CD4-positive, alpha-beta T cell treated with Interleukin-21 for 1 hour (primary cell): ENCODE measurements at regions not wholly inside any gene's neighbourhood (a gene's known extent, or its start where the extent isn't known, plus 50 kb on each side); places are given as distances from the start of the nearest gene placed in this dataset.
"Not testable (repeated sequence)": the region's sequence is repeated elsewhere in the genome, so short reads cannot be mapped to it uniquely, and the experiment has no call there.

Source experiments
- DNase-seq: peaks from one replicate; pipeline ENCODE4 v3.0.0-alpha.2; 2020

DNA sequence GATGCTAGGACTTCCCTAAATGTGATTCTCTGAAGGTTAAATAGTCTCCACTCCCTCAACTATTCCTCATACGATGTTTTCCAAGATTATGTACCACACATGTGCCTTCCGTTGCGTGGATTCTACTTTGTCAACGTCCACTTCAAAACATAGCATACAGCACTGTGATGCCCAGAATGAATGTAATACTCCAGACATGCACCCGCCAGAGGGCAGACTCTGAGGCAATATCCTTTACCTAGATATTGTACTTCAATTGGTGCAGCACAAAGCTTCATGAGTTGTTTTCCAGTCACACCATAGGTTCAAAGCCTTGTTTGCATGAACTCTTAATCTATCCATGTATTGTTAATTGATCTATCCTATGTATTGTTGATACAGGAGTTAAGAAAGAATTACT, 201.0 kb upstream of the NABP1 start:
- DNase-seq: no peak

DNA sequence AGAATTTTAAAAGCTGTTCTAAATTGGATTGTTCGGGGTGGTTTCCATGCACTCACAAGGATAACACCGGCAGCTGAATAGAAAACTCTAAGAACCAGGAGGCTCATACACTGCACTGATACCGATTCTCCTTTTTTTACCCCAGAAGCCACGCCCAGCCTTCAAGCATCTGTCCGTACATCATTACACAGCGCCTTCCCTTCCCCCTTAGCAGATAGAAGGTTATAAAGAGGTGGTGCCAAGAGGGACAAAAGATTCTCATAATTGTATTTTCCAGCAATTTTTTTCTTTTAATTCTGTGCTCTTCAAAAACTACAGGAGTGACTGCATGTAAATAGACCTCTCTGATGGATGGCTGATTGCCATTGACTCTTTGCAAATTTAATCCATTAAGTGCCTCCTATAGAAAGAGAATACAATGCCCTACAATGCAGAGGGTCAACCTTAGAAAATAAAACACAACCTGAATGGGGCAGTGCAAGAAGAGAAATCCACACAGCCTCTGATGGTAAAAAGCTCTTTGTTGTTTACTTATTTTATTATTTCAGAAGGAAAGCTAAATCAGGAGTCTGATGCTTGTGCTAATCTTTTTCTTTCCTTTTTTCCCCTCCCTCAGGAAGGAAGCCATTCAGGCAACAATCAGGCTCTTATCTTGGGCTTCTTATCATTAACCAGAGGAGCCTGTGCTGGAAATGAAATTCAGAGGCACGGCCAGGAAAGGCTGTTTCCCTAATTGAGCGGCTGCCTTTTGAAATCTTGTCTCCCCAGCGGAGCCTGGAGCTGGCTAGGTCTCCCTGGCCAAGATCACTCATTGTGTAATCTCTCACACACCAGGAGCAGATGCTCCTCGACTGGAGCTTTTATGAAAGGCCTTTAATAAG, 198.9 kb upstream of the NABP1 start:
- DNase-seq: no peak

DNA sequence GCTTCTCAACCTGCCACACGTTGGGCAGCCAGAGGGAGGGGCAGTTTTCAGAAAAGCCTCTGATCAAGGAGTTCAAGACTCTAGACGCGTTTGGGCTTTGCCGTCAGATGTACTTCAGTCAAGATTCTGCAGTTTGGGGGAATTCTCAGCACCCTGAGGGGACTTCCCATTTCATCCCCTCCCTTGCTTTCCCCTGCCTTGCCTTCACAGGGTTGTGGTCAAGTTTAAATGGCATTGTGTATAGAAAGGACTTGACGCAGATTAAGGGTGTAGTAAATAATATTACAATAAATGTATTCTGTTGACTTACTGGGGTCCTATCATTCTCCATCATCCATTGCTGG, 198.3 kb upstream of the NABP1 start:
- DNase-seq: no peak

DNA sequence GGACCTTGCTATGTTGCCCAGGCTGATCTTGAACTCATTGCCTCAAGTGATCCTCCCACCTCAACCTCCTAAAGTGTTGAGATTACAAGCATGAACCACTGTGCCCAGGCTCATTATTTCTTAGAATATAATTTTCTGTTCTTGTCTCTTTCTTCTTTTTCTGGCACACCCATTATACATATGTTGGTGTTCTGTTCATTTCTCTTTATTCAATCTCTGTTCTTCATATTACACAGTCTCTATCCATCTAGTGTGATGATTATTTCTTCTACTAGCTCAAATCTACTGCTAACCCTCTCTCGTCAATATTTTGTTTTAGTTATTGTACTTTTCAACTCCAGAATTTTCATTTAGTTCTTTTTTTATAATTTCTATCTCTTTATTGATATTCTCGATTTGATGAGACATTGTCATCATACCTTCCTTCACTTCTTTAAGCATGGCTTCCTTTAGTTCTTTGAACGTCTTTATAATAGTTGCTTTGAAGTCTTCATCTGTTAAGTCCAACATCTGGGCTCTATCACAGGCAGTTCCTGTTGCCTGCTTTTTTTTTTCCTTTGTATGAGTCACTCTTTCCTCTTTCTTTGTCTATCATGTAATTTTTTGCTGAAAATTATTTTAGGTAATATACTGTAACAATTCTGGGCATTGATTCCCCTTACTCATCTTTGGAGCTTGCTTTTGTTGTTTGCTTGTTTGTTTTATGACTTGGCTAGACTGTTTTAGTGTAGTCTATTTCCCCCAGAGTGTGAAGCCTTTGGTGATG, 196.4 kb upstream of the NABP1 start:
- no peak for DNase-seq

DNA sequence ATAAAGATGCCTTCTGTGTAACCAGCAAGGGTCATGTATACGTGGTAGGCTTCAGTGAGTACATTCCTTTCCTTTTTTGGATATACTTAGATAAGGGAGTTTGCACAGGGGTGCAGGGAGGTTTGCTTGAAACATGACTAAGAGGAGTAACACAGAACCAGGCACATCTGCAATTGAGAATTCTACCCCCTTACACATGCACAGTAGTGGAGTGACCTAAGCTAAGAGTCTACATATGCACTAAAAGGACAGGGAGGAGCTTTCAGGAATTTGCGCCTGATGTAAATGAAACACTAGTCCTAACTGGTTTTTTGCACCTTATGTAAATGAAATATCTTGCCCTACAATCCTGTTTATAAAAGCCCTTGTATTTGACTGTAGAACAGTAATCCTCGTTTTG, 194.8 kb upstream of the NABP1 start:
- no peak for DNase-seq

DNA sequence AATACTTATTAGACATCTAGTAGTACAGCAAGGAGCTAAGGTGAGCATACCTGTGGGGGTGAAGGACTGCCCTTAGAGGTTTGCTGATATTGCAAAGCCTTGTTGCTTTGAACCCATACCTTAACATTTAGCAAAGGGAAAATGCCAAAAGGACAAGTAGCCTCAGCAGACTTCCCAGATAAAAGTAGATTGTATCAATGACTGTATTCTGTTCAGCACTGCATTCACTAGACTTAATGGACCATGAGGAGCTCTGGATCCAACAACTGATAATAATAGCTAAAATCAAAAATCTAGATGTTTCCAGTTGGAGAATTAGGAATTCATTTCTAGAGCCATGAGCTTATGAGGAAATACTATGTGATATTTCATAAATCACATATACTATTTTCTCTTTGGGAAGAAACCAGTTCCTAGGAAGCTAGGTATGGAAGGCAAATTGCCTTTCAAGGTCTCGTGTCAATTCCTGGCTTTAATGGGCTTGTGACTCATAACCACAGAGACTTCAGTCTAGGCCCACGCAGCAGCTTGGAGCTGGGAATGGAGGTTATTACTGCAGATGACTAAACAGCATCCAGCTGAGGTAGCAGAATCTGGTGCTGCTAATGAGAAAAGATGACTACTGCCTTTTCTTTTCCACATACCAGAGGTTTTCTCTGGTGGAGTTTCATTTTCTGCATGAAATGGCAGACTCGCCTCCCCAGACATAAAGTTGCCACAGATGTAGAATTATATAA, 191.2 kb upstream of the NABP1 start:
- no peak for DNase-seq

DNA sequence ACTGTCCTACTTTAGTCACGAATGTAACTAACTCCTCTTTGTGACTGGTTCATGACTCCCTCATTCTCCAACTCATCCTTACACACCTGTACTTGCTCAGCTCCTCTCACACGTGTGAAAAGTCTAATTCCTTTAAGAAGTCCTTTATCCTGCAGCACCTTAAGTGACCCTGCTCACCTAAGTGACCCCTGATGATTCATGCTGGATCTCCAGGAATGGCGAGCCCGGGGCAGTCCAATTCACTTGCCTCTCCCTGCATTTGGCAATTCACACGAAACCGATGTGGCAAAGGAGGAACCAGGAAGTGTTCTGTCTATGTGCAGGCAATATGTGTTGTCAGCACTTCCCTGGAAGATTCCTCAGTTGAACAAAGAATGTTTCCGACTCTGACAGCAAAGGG, 189.8 kb upstream of the NABP1 start:
- DNase-seq: no peak

DNA sequence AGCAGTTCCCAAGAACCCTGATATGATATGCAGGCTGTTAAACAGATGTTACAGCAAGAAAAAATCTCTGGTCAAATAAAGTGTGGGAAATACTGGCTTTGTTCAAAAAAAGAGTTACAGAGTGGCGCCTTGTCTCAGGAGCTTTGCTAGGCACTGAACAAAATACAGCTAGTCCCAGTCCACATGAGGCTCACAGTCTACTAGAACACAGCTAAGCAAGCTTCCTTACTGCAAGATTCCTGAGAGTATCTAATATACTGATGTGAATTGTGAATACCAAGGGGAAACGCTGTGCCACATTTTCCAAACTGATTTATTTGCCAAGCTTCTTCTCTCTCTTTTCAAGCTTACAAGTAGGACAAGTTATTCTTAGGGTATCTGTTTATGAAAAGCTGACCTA, 188.8 kb upstream of the NABP1 start:
- DNase-seq: no peak

DNA sequence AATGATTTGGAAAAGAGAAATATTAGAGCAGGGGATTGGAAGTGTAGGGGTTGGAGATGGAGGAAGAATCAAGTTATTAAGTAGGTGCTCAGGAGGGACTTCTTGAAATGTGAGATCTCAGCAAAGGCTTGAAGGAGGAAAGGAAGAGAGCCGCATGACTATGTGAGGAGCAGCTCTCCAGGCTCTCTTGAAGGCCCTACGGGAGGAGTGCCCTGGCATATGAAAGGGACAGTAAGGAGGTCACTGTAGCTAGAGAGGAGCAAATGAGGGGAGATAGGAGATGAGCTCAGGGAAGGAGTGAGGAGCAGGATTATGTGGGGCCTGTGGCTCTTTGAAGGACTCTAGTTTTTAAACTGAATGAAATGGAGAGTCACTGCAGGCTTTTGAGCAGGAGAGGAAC, 181.1 kb upstream of the NABP1 start:
- DNase-seq: no peak

DNA sequence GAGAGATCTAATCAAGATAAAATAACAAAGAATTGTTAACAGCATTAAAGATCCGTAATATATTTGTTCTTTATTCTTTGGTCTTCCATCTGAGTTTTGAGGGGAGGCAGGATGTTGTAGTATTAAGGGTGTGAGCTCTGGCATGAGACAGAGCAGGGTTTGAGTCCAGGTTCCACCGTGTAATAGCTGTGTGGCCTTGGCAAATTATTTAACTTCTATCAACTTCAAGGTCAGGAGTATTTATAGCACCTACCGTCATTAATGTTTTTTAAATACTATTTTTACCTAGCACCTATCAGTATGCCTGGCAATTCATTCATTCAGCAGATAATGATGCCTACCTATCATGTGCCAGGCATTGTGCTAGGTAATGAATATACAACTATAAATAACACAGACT, 180.1 kb upstream of the NABP1 start:
- no peak for DNase-seq

DNA sequence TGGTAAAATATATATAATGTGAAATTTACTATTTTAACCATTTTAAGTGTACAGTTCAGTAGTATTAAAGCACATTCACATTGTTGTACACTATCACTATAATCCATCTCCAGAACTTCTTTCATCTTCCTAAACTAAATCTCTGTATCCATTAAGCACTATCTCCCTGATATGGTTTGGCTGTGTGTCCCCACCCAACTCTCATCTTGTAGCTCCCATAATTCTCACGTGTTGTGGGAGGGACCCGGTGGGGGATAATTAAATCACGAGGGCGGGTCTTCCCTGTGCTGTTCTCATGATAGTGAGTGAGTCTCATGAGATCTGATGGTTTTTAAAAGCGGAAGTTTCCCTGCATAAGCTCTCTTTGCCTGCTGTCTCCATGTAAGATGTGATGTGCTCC, 178.9 kb upstream of the NABP1 start:
- no peak for DNase-seq

DNA sequence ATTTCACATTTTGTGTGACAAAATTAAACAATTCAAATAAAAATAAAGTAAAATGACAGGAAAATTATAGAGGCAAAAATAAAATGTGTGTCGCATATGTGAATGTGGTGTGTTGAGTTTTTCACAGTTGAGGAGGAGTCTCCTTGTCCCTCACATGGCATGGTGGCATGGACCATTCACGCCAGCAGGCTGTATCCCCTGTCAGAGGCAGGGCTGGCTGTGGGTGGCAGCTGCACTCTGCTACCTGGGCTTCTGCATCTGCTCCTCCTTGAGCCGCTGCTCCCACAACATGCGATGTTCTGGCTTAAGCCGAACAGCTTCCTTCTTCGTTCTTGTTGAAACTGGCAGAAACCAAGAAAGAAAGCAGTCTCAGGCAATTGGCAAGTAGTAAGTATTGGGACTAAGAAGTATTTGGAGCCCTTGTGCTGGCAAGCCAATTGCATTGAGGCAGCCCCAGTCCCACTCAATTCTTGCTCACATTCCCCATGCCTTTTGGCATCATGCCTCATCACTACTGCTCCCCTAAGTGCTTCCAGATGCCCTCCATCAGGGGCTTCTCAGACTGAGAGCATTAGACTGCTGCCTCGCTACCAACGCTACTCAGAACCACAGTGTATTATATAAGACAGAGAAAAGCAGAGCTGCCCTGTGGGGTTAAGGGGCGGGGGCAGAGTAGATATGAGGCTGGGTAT, 177.9 kb upstream of the NABP1 start:
- DNase-seq: no peak

DNA sequence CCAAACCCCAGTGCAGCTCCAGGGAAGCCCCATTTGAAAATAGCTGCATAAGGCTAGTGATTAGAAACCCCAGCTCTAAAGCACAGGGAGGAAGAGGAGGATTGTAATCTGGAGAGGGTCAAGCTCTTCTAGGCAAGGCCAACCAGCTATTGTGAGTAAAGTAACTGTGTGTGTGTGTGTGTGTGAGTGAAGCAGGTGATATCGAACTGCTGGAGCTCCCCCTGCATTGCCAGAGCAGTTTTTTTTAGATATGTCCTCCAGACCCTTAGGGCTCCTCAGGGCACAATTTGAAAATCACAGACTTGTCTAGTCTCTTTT, 177.4 kb upstream of the NABP1 start:
- DNase-seq: no peak

DNA sequence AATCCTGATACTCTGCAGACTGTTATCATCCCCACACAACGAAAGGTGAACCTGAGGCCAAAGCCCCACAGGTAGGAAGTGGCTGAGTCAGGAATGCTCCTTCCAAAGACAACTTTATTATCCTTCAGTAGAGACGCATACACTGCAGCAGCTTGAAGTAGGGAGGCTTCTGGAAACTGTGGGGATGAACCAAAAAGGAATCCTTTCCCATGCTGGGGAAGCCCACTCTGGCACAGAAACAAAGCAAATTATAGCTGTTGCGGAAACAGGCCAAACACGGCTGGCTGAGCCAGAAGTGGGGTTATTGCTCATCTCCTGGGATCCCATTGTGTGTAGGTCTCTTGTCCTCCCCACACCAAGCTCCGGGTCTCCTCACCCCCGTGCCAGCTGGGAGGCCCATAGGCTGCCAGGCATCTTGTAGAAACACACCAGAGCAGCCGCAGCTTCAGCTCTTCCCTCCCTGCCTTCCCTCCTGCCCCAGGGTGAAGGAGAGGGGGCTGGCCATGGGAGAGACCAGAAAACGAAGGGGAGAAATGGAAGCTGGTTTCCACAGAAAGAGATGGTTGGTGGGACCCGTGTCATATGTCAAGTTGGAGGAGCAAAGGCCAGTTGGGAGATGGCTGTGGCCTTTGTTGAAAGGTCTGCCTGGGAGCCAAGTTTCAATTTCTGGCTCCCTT, 176.9 kb upstream of the NABP1 start:
- no peak for DNase-seq

DNA sequence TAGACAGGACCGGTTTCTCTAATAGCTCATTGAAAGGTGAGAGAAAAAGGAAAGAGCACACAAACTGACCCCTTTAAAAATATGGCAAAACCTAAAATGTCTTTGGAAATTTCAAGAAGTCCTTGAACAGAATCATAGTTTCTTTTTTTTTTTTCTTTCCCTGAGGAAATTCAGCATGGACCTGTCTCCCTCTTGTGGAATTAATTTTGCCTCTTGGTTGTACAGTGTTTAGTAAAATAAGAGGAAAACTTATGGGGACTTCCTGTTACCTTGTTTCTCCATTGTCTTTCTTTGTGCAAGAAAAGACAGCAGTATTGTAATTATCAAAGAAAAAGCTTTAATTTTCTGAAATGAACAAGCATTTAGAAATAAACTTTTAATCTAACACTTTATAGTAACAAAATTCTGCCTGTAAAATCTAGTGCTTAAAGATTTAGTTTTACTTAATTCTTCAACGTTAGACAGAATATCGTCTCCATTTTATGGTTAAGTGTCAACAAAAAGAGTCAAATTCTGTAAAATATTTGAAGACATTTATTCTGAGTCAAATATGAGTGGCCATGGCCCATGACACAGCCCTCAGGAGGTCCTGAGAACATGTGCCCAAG, 176.3 kb upstream of the NABP1 start:
- no peak for DNase-seq

DNA sequence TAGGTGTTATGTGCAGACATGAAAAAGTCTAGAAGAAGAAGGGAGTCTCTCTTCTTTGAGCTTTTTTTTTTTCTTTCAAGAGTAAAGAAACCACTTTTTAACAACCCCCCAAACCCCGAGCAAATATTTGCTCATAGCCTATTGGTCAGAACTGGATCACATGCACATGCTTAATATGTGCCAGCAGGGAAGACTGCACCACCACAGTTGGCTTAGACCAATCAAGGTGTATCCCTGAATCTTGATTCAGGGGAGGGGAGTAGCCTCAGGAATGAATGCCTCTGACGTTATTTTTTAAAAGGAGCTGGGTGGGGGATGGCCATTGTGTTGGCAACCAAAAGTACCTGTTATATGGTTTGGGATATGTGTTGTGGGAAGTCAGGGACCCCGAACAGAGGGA, 171.4 kb upstream of the NABP1 start:
- no peak for DNase-seq

DNA sequence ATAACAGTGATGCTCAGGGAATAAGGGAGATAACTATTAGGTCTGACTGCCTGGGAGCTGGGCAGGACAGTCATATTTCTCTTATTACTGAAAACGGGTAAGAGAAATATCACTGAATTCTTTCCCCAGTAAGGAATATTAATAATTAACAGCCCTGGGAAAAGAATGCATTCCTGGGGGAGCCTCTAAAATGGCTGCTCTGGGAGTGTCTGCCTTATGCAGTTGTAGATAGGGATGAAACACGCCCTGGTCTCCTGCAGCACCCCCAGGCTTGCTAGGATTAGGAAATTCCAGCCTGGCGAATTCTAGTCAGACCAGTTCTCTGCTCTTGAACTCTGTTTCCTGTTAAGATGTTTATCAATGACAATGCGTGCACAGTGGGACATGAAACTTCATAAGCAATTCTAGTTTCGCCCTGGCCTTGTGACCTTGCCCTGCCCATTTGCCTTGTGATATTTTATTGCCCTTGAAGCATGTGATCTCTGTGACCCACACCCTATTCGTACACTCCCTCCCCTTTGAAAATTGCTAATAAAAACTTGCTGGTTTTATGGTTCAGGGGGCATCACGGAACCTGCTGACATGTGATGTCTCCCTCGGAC, 170.6 kb upstream of the NABP1 start:
- not testable (repeated sequence) for DNase-seq

DNA sequence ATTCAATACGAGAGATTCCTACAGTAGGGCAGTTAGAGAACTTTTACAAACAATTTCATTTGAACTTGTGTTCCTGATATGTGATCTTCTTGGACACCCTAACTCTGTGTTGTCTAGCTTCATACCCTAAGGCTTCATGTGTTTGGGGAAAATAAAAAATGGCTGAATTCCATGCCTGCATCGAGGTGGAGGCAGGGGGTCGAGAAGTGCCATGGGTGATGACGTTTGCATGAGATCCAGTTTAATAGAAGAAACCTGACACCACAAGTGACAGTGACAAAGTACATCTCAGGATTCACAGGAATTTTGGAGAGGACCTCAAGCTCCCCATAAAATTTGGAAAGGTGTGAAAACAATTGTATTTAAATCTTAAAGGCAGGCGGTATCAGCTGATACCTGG, 169.2 kb upstream of the NABP1 start:
- no peak for DNase-seq

DNA sequence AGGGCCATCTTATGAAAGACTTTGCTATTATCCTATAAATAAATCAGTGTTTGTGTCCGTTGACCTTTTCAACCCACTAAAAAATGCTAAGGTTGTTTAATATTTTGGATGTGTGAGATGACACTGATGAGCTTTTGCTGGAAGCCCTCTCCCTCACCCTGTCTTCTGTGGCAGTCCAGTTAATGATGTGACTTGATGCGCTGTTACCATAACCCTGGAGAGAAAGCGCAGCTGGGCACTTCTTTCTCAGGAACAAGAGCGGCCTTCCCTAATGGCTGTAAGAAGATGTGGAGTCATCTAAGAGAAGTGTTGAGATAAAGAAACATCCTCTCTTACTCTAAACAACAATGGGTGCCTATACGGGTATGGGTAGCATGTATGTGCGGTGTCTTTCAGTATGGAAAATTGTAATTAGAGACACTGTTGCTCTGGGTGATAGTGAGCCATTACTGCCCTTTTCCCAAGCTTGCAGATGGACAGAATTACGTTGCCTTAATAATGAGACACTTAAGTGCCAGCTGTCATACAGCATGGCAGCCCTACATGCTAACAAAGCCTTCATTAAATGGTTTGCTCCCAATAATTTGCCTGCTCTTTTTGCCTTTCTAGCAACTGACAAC, 165.6 kb upstream of the NABP1 start:
- no peak for DNase-seq

DNA sequence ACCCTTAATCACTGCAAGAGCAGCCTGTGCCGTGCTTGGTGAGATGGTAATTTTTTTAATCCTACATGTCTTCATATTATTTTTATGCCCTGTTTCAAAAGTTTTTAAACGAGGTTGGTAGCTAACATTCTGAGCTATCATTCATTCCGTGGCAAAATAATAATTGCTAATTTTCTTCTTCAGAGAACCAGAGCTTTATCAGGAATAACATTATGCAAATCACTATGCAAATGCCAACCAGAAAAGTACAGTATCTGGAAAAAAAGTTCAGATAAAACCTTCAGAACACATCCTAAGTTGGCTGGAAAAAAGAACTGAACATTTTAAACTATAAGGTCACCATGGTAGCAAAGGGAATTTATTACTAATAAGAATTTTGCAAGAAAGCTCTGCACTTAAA, 165.1 kb upstream of the NABP1 start:
- no peak for DNase-seq

DNA sequence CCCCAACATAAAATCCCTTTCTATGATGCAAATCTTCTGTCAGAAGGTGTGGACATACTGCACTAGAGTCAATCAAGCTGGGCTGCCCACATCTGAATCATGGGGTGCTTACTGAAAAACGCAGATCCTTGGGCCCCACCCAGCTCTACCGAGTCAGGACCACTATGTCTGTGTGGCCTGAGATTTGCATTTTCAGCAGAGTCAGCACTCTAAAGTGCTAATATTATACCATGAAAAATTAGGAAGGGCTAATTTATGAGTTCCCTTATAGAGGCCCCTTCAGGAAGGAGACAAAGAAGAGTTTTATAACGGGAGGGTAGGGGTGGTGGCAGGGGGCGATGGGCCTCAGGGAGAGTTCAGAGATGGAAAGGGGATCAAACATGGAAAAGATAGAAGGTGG, 163.3 kb upstream of the NABP1 start:
- DNase-seq: no peak

DNA sequence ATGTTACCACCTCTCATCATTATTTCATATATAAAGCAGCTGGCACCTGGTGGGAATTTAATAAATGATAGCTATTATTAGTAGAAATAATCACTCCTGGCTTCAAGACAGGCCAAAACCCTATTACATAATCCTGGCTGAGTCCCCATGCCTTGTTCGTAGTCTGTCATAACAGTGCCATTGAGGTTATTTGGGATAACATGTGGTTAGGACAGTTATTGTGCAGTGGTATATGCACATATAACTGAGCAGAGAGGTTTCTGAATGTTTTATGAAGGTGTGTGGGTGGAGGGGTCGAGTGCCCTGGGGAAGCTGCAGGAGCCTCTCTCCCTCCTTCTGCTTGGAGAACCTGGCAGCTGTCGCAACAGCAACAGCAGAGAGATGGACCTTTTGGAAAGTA, 162.4 kb upstream of the NABP1 start:
- DNase-seq: no peak
